Pancreas (tissue), 10 donors: ENCODE measurements at regions not wholly inside any gene's neighbourhood (a gene's known extent, or its start where the extent isn't known, plus 50 kb on each side); places are given as distances from the start of the nearest gene placed in this dataset.
A peak's percentile ranks its signal among the peaks of the same experiment; 100 is the strongest.

Source experiments
- ATAC-seq, 4 donors: fragments of 200-7000 bp; cut with Tn5 transposase; one replicate each; pipeline versions ENCODE4 v1.8.0 to v1.9.1; 2020; ENCODE audit warnings: mild to moderate bottlenecking in 4 of 4, moderate library complexity in 4 of 4
- DNase-seq, 6 donors: peaks; one replicate each; pipeline ENCODE4 v3.0.0-alpha.2; 2020
- FAIRE-seq: peaks from 2 replicates; lab custom pipeline; 2012; peaks lifted over from hg19 to GRCh38; lab: Jason Lieb, UNC
- H3K27ac ChIP-seq, 4 donors: fragments of 200-600 bp; sonication (generic); 1 replicate in 3 of 4; 2 replicates in 1 of 4; pipeline versions ENCODE4 v1.5.0 to v1.8.0; 2020
- H3K27me3 ChIP-seq, 4 donors: fragments of 200-600 bp; one replicate each; pipeline ENCODE4 v1.8.0; 2021
- H3K36me3 ChIP-seq, 3 donors: fragments of 200-600 bp; sonication (generic) in 1 of 3; one replicate each; pipeline versions ENCODE4 v1.5.0 to v1.8.0; 2020 to 2021
- H3K4me1 ChIP-seq, 3 donors: fragments of 200-600 bp; one replicate each; pipeline ENCODE4 v1.8.0; 2021
- H3K4me3 ChIP-seq, 4 donors: fragments of 200-600 bp; sonication (generic) in 2 of 4; one replicate each; pipeline versions ENCODE4 v1.5.0 to v1.8.0; 2020 to 2021
- H3K9me3 ChIP-seq, 4 donors: fragments of 200-600 bp; one replicate each; pipeline ENCODE4 v1.8.0; 2021
- CTCF ChIP-seq, 4 donors: fragments of 200-600 bp; sonication (generic) in 3 of 4; IDR thresholded peaks; one replicate each; pipeline versions ENCODE4 v1.5.0 to v1.8.0; 2021; ENCODE audit warnings: antibody characterized with exemption in 4 of 4
- WGBS, 2 donors: extraction: QIAGEN DNeasy Blood & Tissue Kit; methylation state at CpG; one replicate each; pipeline ENCODE4 v1.1.7; 2013; 5-methylcytosine and 5-hydroxymethylcytosine counted together
- intact Hi-C, 3 donors: fragments of 100-400 bp; cut with DNase I; formaldehyde crosslinking; loops; one replicate each; pipeline versions ENCODE4 v1.11.1 to v1.14.2; 2022
- donor health status: healthy with polysubstance abuse.
- donor health status: DM: no; HTN: no; CAD: no; lungs with moderate emphysema.
- donor health status: DM: no; HTN: no; CAD: no.
- donor health status: control.
- donor health status: control.
- donor health status: Bipolar disorder and iron deficiency.
- donor health status: DM: yes; HTN: yes; CAD: no.
- donor health status: DM: no; HTN: no; CAD: no.
- donor health status: DM: no; HTN: no; CAD: no.
- donor health status: DM: yes; HTN: yes; CAD: no.

DNA sequence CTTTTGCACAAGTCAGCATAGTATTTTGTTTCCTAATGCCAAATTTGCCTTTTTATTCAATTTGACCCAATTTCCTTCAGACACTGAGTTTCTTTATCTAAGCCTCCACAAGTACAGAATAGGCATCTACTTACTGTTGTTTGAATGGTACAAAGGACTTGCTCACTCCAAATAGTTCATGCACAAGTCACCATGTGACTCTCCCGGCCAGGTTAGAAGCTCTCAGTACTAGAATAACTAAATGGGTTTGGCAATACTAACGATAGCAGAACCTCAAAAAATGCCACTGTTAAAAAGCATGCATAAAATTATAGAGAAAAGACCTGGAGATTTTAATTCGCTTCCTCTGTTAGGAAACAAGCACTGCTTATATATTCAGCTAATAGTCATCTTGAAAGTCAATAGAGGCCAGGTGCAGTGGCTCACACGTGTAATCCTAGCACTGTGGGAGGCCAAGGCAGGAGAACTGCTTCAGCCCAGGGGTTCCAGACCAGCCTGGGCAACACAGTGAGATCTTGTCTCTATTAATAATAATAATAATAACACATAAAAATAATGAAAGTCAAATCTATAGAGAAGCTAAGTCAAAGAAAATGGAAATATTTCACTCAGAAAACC lies 335.8 kb upstream of the MBL2 start:
- TF ChIP-seq CTCF (IDR thresholded peaks at IDR 0.05): no peak
- H3K9me3 ChIP-seq: no peaks in the 10 kb centered on the region
- FAIRE-seq: no peak
- peak; percentile 90 to 96 (median 94) for ATAC-seq
- WGBS, 2 donors: 32 to 42% methylated on average over 4 of the region's 4 CpGs
- no peak overlapping the region for H3K4me3 ChIP-seq
- DNase-seq: peak in 4 of 6 donors; percentile 36 to 46 (median 40)
- peak overlapping the region in 1 of 4 donors; percentile 22 for H3K27ac ChIP-seq
- peaks cover 0 to 12% (median 0%) of the 10 kb centered on the region in 3 donors for H3K4me1 ChIP-seq
- intact Hi-C loops: no loop called here
- no peaks in the 10 kb centered on the region for H3K36me3 ChIP-seq
- H3K27me3 ChIP-seq: no peaks in the 10 kb centered on the region

DNA sequence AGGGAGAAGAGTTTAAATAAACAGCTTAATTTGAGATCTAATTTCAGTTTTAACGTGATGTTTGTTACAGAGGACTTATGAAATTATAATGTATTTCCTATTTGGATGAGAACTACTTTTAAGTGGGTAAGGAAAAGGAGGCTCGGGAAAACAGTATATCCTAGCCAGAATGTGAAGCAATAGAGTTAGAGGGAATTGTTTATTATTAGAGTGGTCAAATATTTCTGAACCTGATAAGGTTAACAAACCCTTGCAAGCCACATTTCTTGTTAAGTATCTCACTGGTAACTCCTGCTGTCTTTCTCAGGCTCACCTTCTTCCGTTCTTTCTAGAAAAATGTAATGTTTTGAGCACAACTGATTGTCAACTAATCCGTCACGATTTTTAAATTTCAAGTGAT lies 335.1 kb upstream of the MBL2 start:
- Histone ChIP-seq H3K4me3 (no peak overlapping the region), H3K4me1 (peaks cover 0 to 12% (median 0%) of the 10 kb centered on the region in 3 donors), H3K9me3 (no peaks in the 10 kb centered on the region), H3K27ac (peak overlapping the region in 1 of 4 donors; percentile 22), H3K36me3 (no peaks in the 10 kb centered on the region), H3K27me3 (no peaks in the 10 kb centered on the region)
- FAIRE-seq (no peak), ATAC-seq (peak; percentile 33 to 65 (median 57)), DNase-seq (no peak)
- intact Hi-C loops: no loop called here
- WGBS, 2 donors: 33 to 34% methylated on average over 5 of the region's 5 CpGs
- no peak for TF ChIP-seq CTCF (IDR thresholded peaks at IDR 0.05)

- no peak overlapping the region for H3K27ac ChIP-seq
- intact Hi-C loops: no loop called here
- H3K9me3 ChIP-seq: no peaks in the 10 kb centered on the region
- no peaks in the 10 kb centered on the region for H3K27me3 ChIP-seq
- no peaks in the 10 kb centered on the region for H3K4me1 ChIP-seq
- WGBS, 2 donors: 83% methylated on average over 4 of the region's 4 CpGs
- no peak for DNase-seq
- H3K36me3 ChIP-seq: no peaks in the 10 kb centered on the region
- no peak for ATAC-seq
- H3K4me3 ChIP-seq: no peak overlapping the region
- no peak for FAIRE-seq
- TF ChIP-seq CTCF (IDR thresholded peaks at IDR 0.05): no peak
These were observed 329.8 kb upstream of the MBL2 start for GRCh38 chr10:53102424-53102823.

- FAIRE-seq: no peak
- Histone ChIP-seq H3K27me3 (no peaks in the 10 kb centered on the region), H3K4me3 (no peak overlapping the region), H3K9me3 (no peaks in the 10 kb centered on the region), H3K36me3 (no peaks in the 10 kb centered on the region), H3K4me1 (no peaks in the 10 kb centered on the region), H3K27ac (no peak overlapping the region)
- ATAC-seq: no peak
- no peak for DNase-seq
- 72 to 80% methylated on average over 2 of the region's 2 CpGs for WGBS, 2 donors
- intact Hi-C loops: no loop called here
- TF ChIP-seq CTCF (IDR thresholded peaks at IDR 0.05): no peak
These were observed 321.3 kb upstream of the MBL2 start for GRCh38 chr10:53093878-53094277.

- Histone ChIP-seq H3K27ac (no peak overlapping the region), H3K4me3 (no peak overlapping the region), H3K4me1 (no peaks in the 10 kb centered on the region), H3K9me3 (no peaks in the 10 kb centered on the region), H3K36me3 (no peaks in the 10 kb centered on the region), H3K27me3 (no peaks in the 10 kb centered on the region)
- DNase-seq: no peak
- WGBS, 2 donors: 74 to 76% methylated on average over 4 of the region's 4 CpGs
- no peak for FAIRE-seq
- TF ChIP-seq CTCF (IDR thresholded peaks at IDR 0.05): no peak
- intact Hi-C loops: no loop called here
- ATAC-seq: no peak
These were observed 319.0 kb upstream of the MBL2 start for GRCh38 chr10:53091574-53091973.
